Glutamatergic neuron (in vitro differentiated cells): ENCODE measurements at regions not wholly inside any gene's neighbourhood (a gene's known extent, or its start where the extent isn't known, plus 50 kb on each side); places are given as distances from the start of the nearest gene placed in this dataset.
"Not testable (repeated sequence)": the region's sequence is repeated elsewhere in the genome, so short reads cannot be mapped to it uniquely, and the experiment has no call there.

Source experiments
- DNase-seq: peaks from one replicate; pipeline ENCODE4 v3.0.0; 2022
- H3K27ac Mint-ChIP-seq: one replicate; pipeline ENCODE4 v1.8.0; 2020; ENCODE audit warnings: mild to moderate bottlenecking, mixed read lengths, inconsistent platforms; ENCODE audit not compliant: unreplicated experiment
- H3K27me3 Mint-ChIP-seq: one replicate; pipeline ENCODE4 v1.8.0; 2020; ENCODE audit warnings: mild to moderate bottlenecking, moderate library complexity, mixed read lengths, inconsistent platforms; ENCODE audit not compliant: unreplicated experiment
- H3K36me3 Mint-ChIP-seq: one replicate; pipeline ENCODE4 v1.8.0; 2020; ENCODE audit warnings: mild to moderate bottlenecking, mixed read lengths, inconsistent platforms; ENCODE audit not compliant: unreplicated experiment
- H3K4me1 Mint-ChIP-seq: one replicate; pipeline ENCODE4 v1.8.0; 2020; ENCODE audit warnings: mild to moderate bottlenecking, low read depth, mixed read lengths, inconsistent platforms; ENCODE audit not compliant: unreplicated experiment
- H3K4me3 Mint-ChIP-seq: one replicate; pipeline ENCODE4 v1.8.0; 2020; ENCODE audit warnings: mild to moderate bottlenecking, mixed read lengths, inconsistent platforms; ENCODE audit not compliant: unreplicated experiment
- H3K9me3 Mint-ChIP-seq: one replicate; pipeline ENCODE4 v1.8.0; 2020; ENCODE audit warnings: mild to moderate bottlenecking, moderate library complexity, mixed read lengths, inconsistent platforms; ENCODE audit not compliant: unreplicated experiment
- CTCF ChIP-seq: fragments of 200-600 bp; sonication (generic); IDR thresholded peaks from one replicate; pipeline ENCODE4 v1.5.0; 2021; ENCODE audit not compliant: partially characterized antibody, unreplicated experiment

GRCh38 chr2:22078701-22079100 is 954.9 kb downstream of the TDRD15 start:
- no peak overlapping the region for H3K27ac Mint-ChIP-seq
- no peaks in the 10 kb centered on the region for H3K9me3 Mint-ChIP-seq
- no peak for TF ChIP-seq CTCF
- H3K4me1 Mint-ChIP-seq, result no peaks in the 10 kb centered on the region
- no peak overlapping the region for H3K4me3 Mint-ChIP-seq
- no peaks in the 10 kb centered on the region for H3K36me3 Mint-ChIP-seq
- H3K27me3 Mint-ChIP-seq, result no peaks in the 10 kb centered on the region
- DNase-seq, result no peak

- TF ChIP-seq CTCF, result no peak
- no peak overlapping the region for H3K27ac Mint-ChIP-seq
Measured at GRCh38 chr2:22079583-22079982, 955.8 kb downstream of the TDRD15 start.

GRCh38 chr2:22086726-22087125 is 963.0 kb downstream of the TDRD15 start:
- H3K4me3 Mint-ChIP-seq, result no peak overlapping the region
- H3K36me3 Mint-ChIP-seq, result no peaks in the 10 kb centered on the region
- H3K4me1 Mint-ChIP-seq, result no peaks in the 10 kb centered on the region
- no peaks in the 10 kb centered on the region for H3K9me3 Mint-ChIP-seq
- no peak overlapping the region for H3K27ac Mint-ChIP-seq
- DNase-seq, result no peak
- no peak for TF ChIP-seq CTCF
- no peaks in the 10 kb centered on the region for H3K27me3 Mint-ChIP-seq

More at GRCh38 chr2:22079583-22079982, 955.8 kb downstream of the TDRD15 start:
- no peak for DNase-seq
- H3K27me3 Mint-ChIP-seq, result no peaks in the 10 kb centered on the region
- no peaks in the 10 kb centered on the region for H3K4me1 Mint-ChIP-seq
- no peaks in the 10 kb centered on the region for H3K36me3 Mint-ChIP-seq
- no peaks in the 10 kb centered on the region for H3K9me3 Mint-ChIP-seq
- H3K4me3 Mint-ChIP-seq, result no peak overlapping the region

GRCh38 chr2:22103617-22104016 is 979.8 kb downstream of the TDRD15 start:
- not testable (repeated sequence) for H3K4me1 Mint-ChIP-seq, H3K36me3 Mint-ChIP-seq, H3K27ac Mint-ChIP-seq, H3K9me3 Mint-ChIP-seq, DNase-seq, H3K4me3 Mint-ChIP-seq, H3K27me3 Mint-ChIP-seq

- Mint-ChIP-seq H3K27ac (no peak overlapping the region), H3K4me1 (no peaks in the 10 kb centered on the region), H3K9me3 (no peaks in the 10 kb centered on the region), H3K4me3 (no peak overlapping the region), H3K27me3 (no peaks in the 10 kb centered on the region), H3K36me3 (no peaks in the 10 kb centered on the region)
- DNase-seq, result no peak
- TF ChIP-seq CTCF, result peak; percentile 36
Measured at GRCh38 chr2:22110244-22110651, 986.5 kb downstream of the TDRD15 start.

- TF ChIP-seq CTCF, result peak; percentile 56
- Mint-ChIP-seq H3K36me3 (peaks cover 4% of the 10 kb centered on the region), H3K27ac (no peak overlapping the region), H3K4me1 (no peaks in the 10 kb centered on the region), H3K27me3 (no peaks in the 10 kb centered on the region), H3K9me3 (peaks cover 3% of the 10 kb centered on the region), H3K4me3 (no peak overlapping the region)
- DNase-seq, result no peak
Measured at GRCh38 chr2:22124003-22124402, 1000.2 kb downstream of the TDRD15 start.
